Heart left ventricle (tissue), 13 donors: ENCODE measurements at regions not wholly inside any gene's neighbourhood (a gene's known extent, or its start where the extent isn't known, plus 50 kb on each side); places are given as distances from the start of the nearest gene placed in this dataset.

Source experiments
- CTCF ChIP-seq, 12 donors: fragments of 200-600 bp; sonication (generic) in 4 of 12; IDR thresholded peaks; one replicate each; pipeline versions ENCODE4 v1.5.0 to v1.8.0; 2018 to 2022; ENCODE audit warnings: antibody characterized with exemption in 12 of 12, mild to moderate bottlenecking in 5 of 12
- POLR2A ChIP-seq, 2 donors: fragments of 450-650 bp; IDR thresholded peaks; one replicate each; pipeline ENCODE4 v1.6.1; 2017; ENCODE audit warnings: antibody characterized with exemption in 2 of 2, mild to moderate bottlenecking in 2 of 2, moderate library complexity in 2 of 2
- donor health status: ischemic (EF 13 %, LVEDD 7.1; RV severe dilation, severe dysfunction).
- donor health status: DM: no; HTN: yes; CAD: no.
- donor health status: DM: no; HTN: no; CAD: no.
- donor health status: ischemic (EF 25% LVEDD 6.9; RV normal size, moderate dysfunction).
- donor health status: ischemic (EF 25% LVEDD 5.7; RV mildly dilated, moderate dysfunction).
- donor health status: ischemic (EF 35%, LVEDD 5.7; RV mildly dilated, moderate dysfunction).
- donor health status: nonischemic (EF 11% LVEDD 7.7; RV severe dilation, severe dysfunction).
- donor health status: DM: yes; HTN: yes; CAD: no.
- donor health status: PGD.
- donor health status: ischemic (EF 29% LVEDD 5.4; RV normal size, mild dysfunction).
- donor health status: nonischemic (EF 23%, LVEDD 6.1; RV moderate dilation, normal function).

GRCh38 chr11:110828086-110828485 is 115.8 kb upstream of the ARHGAP20 start:
- TF ChIP-seq CTCF (IDR thresholded peaks at IDR 0.05) (no peak), POLR2A (IDR thresholded peaks at IDR 0.05) (no peak)
